IPS-18a (cell line): ENCODE measurements at regions not wholly inside any gene's neighbourhood (a gene's known extent, or its start where the extent isn't known, plus 50 kb on each side); places are given as distances from the start of the nearest gene placed in this dataset.

ENCODE experiments used
- H3K27ac ChIP-seq: one replicate; pipeline ENCODE4 v1.5.1; 2013; ENCODE audit warnings: low read length
- H3K27me3 ChIP-seq: one replicate; pipeline ENCODE4 v1.6.1; 2013; ENCODE audit warnings: mild to moderate bottlenecking, low read length; ENCODE audit not compliant: control insufficient read depth, insufficient read depth
- H3K36me3 ChIP-seq: one replicate; pipeline ENCODE4 v1.6.1; 2013; ENCODE audit warnings: low read depth, low read length; ENCODE audit not compliant: control insufficient read depth
- H3K4me1 ChIP-seq: one replicate; pipeline ENCODE4 v1.6.1; 2013; ENCODE audit warnings: low read depth, low read length; ENCODE audit not compliant: control insufficient read depth
- H3K4me3 ChIP-seq: one replicate; pipeline ENCODE4 v1.5.1; 2013; ENCODE audit warnings: low read length
- H3K9ac ChIP-seq: one replicate; pipeline ENCODE4 v1.6.1; 2013; ENCODE audit warnings: mild to moderate bottlenecking, low read length, moderate library complexity
- H3K9me3 ChIP-seq: one replicate; pipeline ENCODE4 v1.6.1; 2013; ENCODE audit warnings: low read depth, low read length; ENCODE audit not compliant: control insufficient read depth

- Histone ChIP-seq H3K9me3 (no peaks in the 10 kb centered on the region), H3K4me3 (no peak overlapping the region), H3K4me1 (no peaks in the 10 kb centered on the region), H3K27me3 (no peaks in the 10 kb centered on the region), H3K36me3 (no peaks in the 10 kb centered on the region), H3K27ac (no peak overlapping the region), H3K9ac (no peak overlapping the region)
These were observed 367.3 kb upstream of the ZWINT start for GRCh38 chr10:56728349-56728748.

- no peak overlapping the region for H3K9ac ChIP-seq
- H3K4me3 ChIP-seq, result no peak overlapping the region
- no peaks in the 10 kb centered on the region for H3K9me3 ChIP-seq
- no peaks in the 10 kb centered on the region for H3K36me3 ChIP-seq
- H3K4me1 ChIP-seq, result no peaks in the 10 kb centered on the region
- no peaks in the 10 kb centered on the region for H3K27me3 ChIP-seq
- no peak overlapping the region for H3K27ac ChIP-seq
These were observed 361.9 kb upstream of the ZWINT start for GRCh38 chr10:56722912-56723311.

DNA sequence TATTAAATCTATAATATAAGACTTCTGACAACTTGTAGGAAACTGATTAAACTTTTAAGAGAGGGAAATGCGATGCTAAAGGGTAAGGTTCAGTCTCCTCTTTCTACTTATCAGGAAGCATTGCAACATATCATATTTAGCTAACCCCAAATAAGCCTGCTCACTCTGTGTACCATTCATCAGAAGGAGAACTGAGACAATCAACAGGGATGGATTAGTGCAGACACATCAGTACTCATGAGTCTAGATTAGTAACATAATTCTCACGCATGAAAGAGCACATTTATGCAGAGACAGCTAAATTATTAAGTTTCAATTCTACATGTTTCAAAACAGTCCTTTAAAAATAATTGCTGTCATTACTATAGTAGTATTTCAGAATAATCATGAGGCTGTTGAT, 354.2 kb upstream of the ZWINT start:
- Histone ChIP-seq H3K4me3 (no peak overlapping the region), H3K9ac (no peak overlapping the region), H3K27me3 (no peaks in the 10 kb centered on the region), H3K9me3 (no peaks in the 10 kb centered on the region), H3K36me3 (no peaks in the 10 kb centered on the region), H3K4me1 (no peaks in the 10 kb centered on the region), H3K27ac (no peak overlapping the region)

- no peak overlapping the region for H3K4me3 ChIP-seq
- H3K9me3 ChIP-seq, result no peaks in the 10 kb centered on the region
- no peaks in the 10 kb centered on the region for H3K27me3 ChIP-seq
- no peak overlapping the region for H3K9ac ChIP-seq
- H3K36me3 ChIP-seq, result no peaks in the 10 kb centered on the region
- H3K4me1 ChIP-seq, result no peaks in the 10 kb centered on the region
- no peak overlapping the region for H3K27ac ChIP-seq
These were observed 337.4 kb upstream of the ZWINT start for GRCh38 chr10:56698506-56698905.

GRCh38 chr10:56679578-56679977, 318.5 kb upstream of the ZWINT start:
- Histone ChIP-seq H3K4me3 (no peak overlapping the region), H3K9me3 (peaks cover 14% of the 10 kb centered on the region), H3K9ac (no peak overlapping the region), H3K36me3 (no peaks in the 10 kb centered on the region), H3K4me1 (no peaks in the 10 kb centered on the region), H3K27me3 (no peaks in the 10 kb centered on the region), H3K27ac (no peak overlapping the region)

GRCh38 chr10:56662765-56663447, 301.8 kb upstream of the ZWINT start:
- Histone ChIP-seq H3K4me3 (no peak overlapping the region), H3K36me3 (no peaks in the 10 kb centered on the region)

GRCh38 chr10:56653289-56653688, 292.2 kb upstream of the ZWINT start:
- H3K9ac ChIP-seq, result no peak overlapping the region
- H3K27ac ChIP-seq, result no peak overlapping the region
- H3K4me3 ChIP-seq, result no peak overlapping the region
- no peaks in the 10 kb centered on the region for H3K36me3 ChIP-seq
- no peaks in the 10 kb centered on the region for H3K9me3 ChIP-seq
- H3K27me3 ChIP-seq, result no peaks in the 10 kb centered on the region
- no peaks in the 10 kb centered on the region for H3K4me1 ChIP-seq

More at GRCh38 chr10:56662765-56663447, 301.8 kb upstream of the ZWINT start:
- no peaks in the 10 kb centered on the region for H3K27me3 ChIP-seq
- no peaks in the 10 kb centered on the region for H3K9me3 ChIP-seq
- H3K27ac ChIP-seq, result no peak overlapping the region
- H3K4me1 ChIP-seq, result no peaks in the 10 kb centered on the region
- no peak overlapping the region for H3K9ac ChIP-seq

GRCh38 chr10:56646329-56647111, 285.5 kb upstream of the ZWINT start:
- no peaks in the 10 kb centered on the region for H3K36me3 ChIP-seq
- no peak overlapping the region for H3K9ac ChIP-seq
- no peaks in the 10 kb centered on the region for H3K9me3 ChIP-seq
- H3K27ac ChIP-seq, result no peak overlapping the region
- no peaks in the 10 kb centered on the region for H3K4me1 ChIP-seq
- H3K27me3 ChIP-seq, result no peaks in the 10 kb centered on the region
- no peak overlapping the region for H3K4me3 ChIP-seq

DNA sequence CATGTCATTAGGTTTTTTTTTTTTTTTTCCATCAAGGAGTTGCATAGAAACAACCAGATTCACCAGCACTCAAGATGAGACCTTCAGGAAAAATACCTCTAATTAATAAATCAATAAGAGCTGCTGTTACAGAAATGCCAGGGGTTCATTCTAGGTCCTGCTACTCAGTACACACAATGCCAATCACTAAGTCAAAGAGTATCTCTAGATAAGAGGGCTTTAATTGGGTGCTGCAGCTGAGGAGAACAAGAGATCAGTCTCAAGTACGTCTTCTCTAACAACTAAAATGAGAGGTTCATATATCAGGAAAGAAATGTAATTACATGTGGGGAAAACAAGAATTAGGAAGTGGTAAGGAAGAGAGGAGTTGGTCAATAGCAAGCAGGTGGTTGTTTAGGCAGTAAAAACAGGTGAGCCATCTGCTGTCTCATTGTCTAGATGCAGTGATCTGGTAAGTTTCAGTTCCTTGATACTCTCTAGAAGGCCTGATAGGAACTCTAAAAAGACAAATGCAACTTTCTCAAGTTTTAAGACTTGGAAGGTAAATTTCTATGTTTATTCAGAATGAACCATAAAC, 272.9 kb upstream of the ZWINT start:
- H3K36me3 ChIP-seq, result no peaks in the 10 kb centered on the region
- H3K27ac ChIP-seq, result no peak overlapping the region
- H3K9ac ChIP-seq, result no peak overlapping the region
- H3K4me3 ChIP-seq, result no peak overlapping the region
- no peaks in the 10 kb centered on the region for H3K27me3 ChIP-seq
- H3K9me3 ChIP-seq, result peaks cover 5% of the 10 kb centered on the region
- no peaks in the 10 kb centered on the region for H3K4me1 ChIP-seq

DNA sequence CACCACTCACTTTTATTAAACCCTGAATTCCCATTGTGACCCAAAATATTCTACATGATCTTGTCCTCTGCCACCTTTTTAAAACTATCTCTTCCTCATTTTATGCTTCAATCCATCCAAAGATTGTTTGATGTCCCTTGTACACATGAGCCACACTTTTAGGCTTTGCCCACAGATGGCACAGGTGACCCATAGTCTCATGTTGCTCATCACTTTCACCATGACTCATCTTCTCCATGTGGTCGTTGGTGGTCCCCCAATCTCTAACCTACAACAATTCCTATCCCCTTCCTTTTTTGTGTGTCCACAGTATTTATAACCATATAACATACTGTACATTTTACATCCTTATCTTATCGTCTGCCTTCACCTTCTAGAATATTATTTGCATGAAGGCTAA, 271.5 kb upstream of the ZWINT start:
- H3K27ac ChIP-seq, result no peak overlapping the region
- H3K36me3 ChIP-seq, result no peaks in the 10 kb centered on the region
- H3K9ac ChIP-seq, result no peak overlapping the region
- no peaks in the 10 kb centered on the region for H3K4me1 ChIP-seq
- no peaks in the 10 kb centered on the region for H3K27me3 ChIP-seq
- no peak overlapping the region for H3K4me3 ChIP-seq
- H3K9me3 ChIP-seq, result peaks cover 5% of the 10 kb centered on the region

- Histone ChIP-seq H3K9ac (no peak overlapping the region), H3K4me1 (no peaks in the 10 kb centered on the region), H3K4me3 (no peak overlapping the region), H3K9me3 (no peaks in the 10 kb centered on the region), H3K36me3 (no peaks in the 10 kb centered on the region), H3K27me3 (no peaks in the 10 kb centered on the region), H3K27ac (no peak overlapping the region)
These were observed 263.0 kb upstream of the ZWINT start for GRCh38 chr10:56624082-56624481.
